ENCODE measurements at regions not wholly inside any gene's neighbourhood (a gene's known extent, or its start where the extent isn't known, plus 50 kb on each side); places are given as distances from the start of the nearest gene placed in this dataset.
"Not testable (repeated sequence)": the region's sequence is repeated elsewhere in the genome, so short reads cannot be mapped to it uniquely, and the experiment has no call there.

- no peak for DNase-seq (ENCODE audit: extremely low read depth in 1 of 2, low read depth in 1 of 2)
These were observed 88.2 kb upstream of the TMEM18 start for GRCh38 chr2:765369-765768.

GRCh38 chr2:763766-764525, 86.7 kb upstream of the TMEM18 start:
- no peak for DNase-seq (ENCODE audit: extremely low read depth in 1 of 2, low read depth in 1 of 2)

- DNase-seq (ENCODE audit: extremely low read depth in 1 of 2, low read depth in 1 of 2), result no peak
These were observed 85.4 kb upstream of the TMEM18 start for GRCh38 chr2:762646-763045.

- no peak for DNase-seq (ENCODE audit: extremely low read depth in 1 of 2, low read depth in 1 of 2)
These were observed 84.2 kb upstream of the TMEM18 start for GRCh38 chr2:761384-761783.

- DNase-seq (ENCODE audit: extremely low read depth in 1 of 2, low read depth in 1 of 2), result no peak
These were observed 82.8 kb upstream of the TMEM18 start for GRCh38 chr2:760001-760400.

GRCh38 chr2:758073-758820, 81.0 kb upstream of the TMEM18 start:
- DNase-seq (ENCODE audit: extremely low read depth in 1 of 2, low read depth in 1 of 2), result no peak

GRCh38 chr2:753123-753522, 75.9 kb upstream of the TMEM18 start:
- DNase-seq (ENCODE audit: extremely low read depth in 1 of 2, low read depth in 1 of 2), result no peak

GRCh38 chr2:751474-751873, 74.3 kb upstream of the TMEM18 start:
- no peak for DNase-seq (ENCODE audit: extremely low read depth in 1 of 2, low read depth in 1 of 2)

GRCh38 chr2:750628-751027, 73.4 kb upstream of the TMEM18 start:
- no peak for DNase-seq (ENCODE audit: extremely low read depth in 1 of 2, low read depth in 1 of 2)

GRCh38 chr2:747762-748351, 70.7 kb upstream of the TMEM18 start:
- DNase-seq (ENCODE audit: extremely low read depth in 1 of 2, low read depth in 1 of 2), result no peak

GRCh38 chr2:746697-747096, 69.5 kb upstream of the TMEM18 start:
- DNase-seq (ENCODE audit: extremely low read depth in 1 of 2, low read depth in 1 of 2), result no peak

- DNase-seq (ENCODE audit: extremely low read depth in 1 of 2, low read depth in 1 of 2), result no peak
These were observed 66.9 kb upstream of the TMEM18 start for GRCh38 chr2:744088-744487.

- DNase-seq (ENCODE audit: extremely low read depth in 1 of 2, low read depth in 1 of 2), result no peak
These were observed 65.0 kb upstream of the TMEM18 start for GRCh38 chr2:742221-742620.

- DNase-seq (ENCODE audit: extremely low read depth in 1 of 2, low read depth in 1 of 2), result no peak
These were observed 63.9 kb upstream of the TMEM18 start for GRCh38 chr2:741195-741496.

GRCh38 chr2:740322-741194, 63.4 kb upstream of the TMEM18 start:
- DNase-seq (ENCODE audit: extremely low read depth in 1 of 2, low read depth in 1 of 2), result peak; percentile 14 to 45

GRCh38 chr2:739864-740321, 62.7 kb upstream of the TMEM18 start:
- DNase-seq (ENCODE audit: extremely low read depth in 1 of 2, low read depth in 1 of 2), result not testable (repeated sequence)

- DNase-seq (ENCODE audit: extremely low read depth in 1 of 2, low read depth in 1 of 2), result no peak
These were observed 59.7 kb upstream of the TMEM18 start for GRCh38 chr2:736939-737338.

- DNase-seq (ENCODE audit: extremely low read depth in 1 of 2, low read depth in 1 of 2), result no peak
These were observed 58.5 kb upstream of the TMEM18 start for GRCh38 chr2:735670-736218.

GRCh38 chr2:734496-734895, 57.3 kb upstream of the TMEM18 start:
- no peak for DNase-seq (ENCODE audit: extremely low read depth in 1 of 2, low read depth in 1 of 2)

- DNase-seq (ENCODE audit: extremely low read depth in 1 of 2, low read depth in 1 of 2), result no peak
These were observed 56.3 kb upstream of the TMEM18 start for GRCh38 chr2:733495-733894.

- no peak for DNase-seq (ENCODE audit: extremely low read depth in 1 of 2, low read depth in 1 of 2)
These were observed 55.8 kb upstream of the TMEM18 start for GRCh38 chr2:733001-733400.
